SK-N-SH treated with all-trans-retinoic acid at 6 μM for 48 hours (cell line): ENCODE measurements at regions not wholly inside any gene's neighbourhood (a gene's known extent, or its start where the extent isn't known, plus 50 kb on each side); places are given as distances from the start of the nearest gene placed in this dataset.
"Not testable (repeated sequence)": the region's sequence is repeated elsewhere in the genome, so short reads cannot be mapped to it uniquely, and the experiment has no call there.

Experiments
- ARNTL ChIP-seq: fragments of 450-650 bp; formaldehyde crosslinking; IDR thresholded peaks from 2 replicates; pipeline ENCODE4 v1.5.0; 2020; ENCODE audit warnings: low read depth, mild to moderate bottlenecking, moderate library complexity, borderline replicate concordance
- BACH2 ChIP-seq: fragments of 250-450 bp; sonication (Bioruptor Pico); IDR thresholded peaks from 2 replicates; pipeline ENCODE4 v1.9.0; 2021; ENCODE audit warnings: mild to moderate bottlenecking, borderline replicate concordance
- CREB5 ChIP-seq: fragments of 250-450 bp; sonication (Bioruptor Pico); IDR thresholded peaks from 2 replicates; pipeline ENCODE4 v1.5.1; 2020; ENCODE audit warnings: low read depth, mild to moderate bottlenecking, moderate library complexity
- CSRNP3 ChIP-seq: fragments of 250-450 bp; sonication (Bioruptor Pico); IDR thresholded peaks from 2 replicates; pipeline ENCODE4 v1.5.1; 2021; ENCODE audit warnings: mild to moderate bottlenecking, moderate library complexity
- ESRRG ChIP-seq: fragments of 250-450 bp; sonication (Bioruptor Pico); IDR thresholded peaks from 2 replicates; pipeline ENCODE4 v1.6.1; 2021; ENCODE audit warnings: mild to moderate bottlenecking
- ISL1 ChIP-seq: fragments of 250-450 bp; sonication (Bioruptor Pico); IDR thresholded peaks from 2 replicates; pipeline ENCODE4 v2.1.2; 2022; ENCODE audit warnings: mild to moderate bottlenecking, moderate library complexity
- PPARA ChIP-seq: fragments of 250-450 bp; sonication (Bioruptor Pico); IDR thresholded peaks from 2 replicates; pipeline ENCODE4 v1.5.0; 2020; ENCODE audit warnings: mild to moderate bottlenecking, borderline replicate concordance
- RARB ChIP-seq: fragments of 250-450 bp; sonication (Bioruptor Pico); IDR thresholded peaks from 2 replicates; pipeline ENCODE4 v1.8.0; 2021; ENCODE audit warnings: mild to moderate bottlenecking, moderate library complexity
- TCF4 ChIP-seq: fragments of 250-450 bp; sonication (Bioruptor Pico); IDR thresholded peaks from 2 replicates; pipeline ENCODE4 v1.8.0; 2021; ENCODE audit warnings: mild to moderate bottlenecking, moderate library complexity, borderline replicate concordance
- ZC3H10 ChIP-seq: fragments of 250-450 bp; sonication (Bioruptor Pico); IDR thresholded peaks from 2 replicates; pipeline ENCODE4 v1.5.1; 2021; ENCODE audit warnings: mild to moderate bottlenecking, moderate library complexity
- ZFP30 ChIP-seq: fragments of 450-650 bp; formaldehyde crosslinking; IDR thresholded peaks from 2 replicates; pipeline ENCODE4 v1.5.0; 2022; ENCODE audit warnings: mild to moderate bottlenecking, moderate library complexity
- ZNF565 ChIP-seq: fragments of 450-650 bp; formaldehyde crosslinking; conservative IDR thresholded peaks from 2 replicates; pipeline ENCODE4 v1.5.0; 2020; ENCODE audit warnings: low read depth, mild to moderate bottlenecking, moderate library complexity
- TF ChIP-seq, protein P1 (sequence below): fragments of 250-450 bp; sonication (Bioruptor Pico); IDR thresholded peaks from 2 replicates; pipeline ENCODE4 v1.8.0; 2020; ENCODE audit warnings: mild to moderate bottlenecking, moderate library complexity, borderline replicate concordance

GRCh38 chr10:38451306-38451967, 357.3 kb downstream of the ZNF37A start:
- TF ChIP-seq CREB5; ZC3H10 (CRISPR knock-in tag); ZNF565 (CRISPR knock-in tag); TCF4 (CRISPR knock-in tag); ESRRG (CRISPR knock-in tag); ARNTL (CRISPR knock-in tag); RARB; CSRNP3 (CRISPR knock-in tag); ISL1 (CRISPR knock-in tag); BACH2; PPARA (CRISPR knock-in tag); ZFP30 (CRISPR knock-in tag): not testable (repeated sequence)
- TF ChIP-seq, protein P1, sequence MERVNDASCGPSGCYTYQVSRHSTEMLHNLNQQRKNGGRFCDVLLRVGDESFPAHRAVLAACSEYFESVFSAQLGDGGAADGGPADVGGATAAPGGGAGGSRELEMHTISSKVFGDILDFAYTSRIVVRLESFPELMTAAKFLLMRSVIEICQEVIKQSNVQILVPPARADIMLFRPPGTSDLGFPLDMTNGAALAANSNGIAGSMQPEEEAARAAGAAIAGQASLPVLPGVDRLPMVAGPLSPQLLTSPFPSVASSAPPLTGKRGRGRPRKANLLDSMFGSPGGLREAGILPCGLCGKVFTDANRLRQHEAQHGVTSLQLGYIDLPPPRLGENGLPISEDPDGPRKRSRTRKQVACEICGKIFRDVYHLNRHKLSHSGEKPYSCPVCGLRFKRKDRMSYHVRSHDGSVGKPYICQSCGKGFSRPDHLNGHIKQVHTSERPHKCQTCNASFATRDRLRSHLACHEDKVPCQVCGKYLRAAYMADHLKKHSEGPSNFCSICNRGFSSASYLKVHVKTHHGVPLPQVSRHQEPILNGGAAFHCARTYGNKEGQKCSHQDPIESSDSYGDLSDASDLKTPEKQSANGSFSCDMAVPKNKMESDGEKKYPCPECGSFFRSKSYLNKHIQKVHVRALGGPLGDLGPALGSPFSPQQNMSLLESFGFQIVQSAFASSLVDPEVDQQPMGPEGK, result not testable (repeated sequence)
